BLaER1 treated with 17β-estradiol and CSF1 and Interleukin-3, amounts not matched to agents 10 nM and 100 nM (cell line): ENCODE measurements at regions not wholly inside any gene's neighbourhood (a gene's known extent, or its start where the extent isn't known, plus 50 kb on each side); places are given as distances from the start of the nearest gene placed in this dataset.

Source experiments
- H3K27ac ChIP-seq, 11 experiments: shearing (Covaris generic); formaldehyde crosslinking; 2 replicates each; pipeline ENCODE4 v1.8.1; 2022
- H3K27me3 ChIP-seq, 11 experiments: shearing (Covaris generic); formaldehyde crosslinking; 2 replicates each; pipeline ENCODE4 v1.8.1; 2022
- H3K36me3 ChIP-seq, 11 experiments: shearing (Covaris generic); formaldehyde crosslinking; 2 replicates each; pipeline ENCODE4 v1.8.1; 2022
- H3K4me1 ChIP-seq, 10 experiments: shearing (Covaris generic); formaldehyde crosslinking; 2 replicates each; pipeline ENCODE4 v1.8.1; 2022
- H3K4me2 ChIP-seq, 11 experiments: shearing (Covaris generic); formaldehyde crosslinking; 2 replicates each; pipeline ENCODE4 v1.8.1; 2022
- H3K4me3 ChIP-seq, 10 experiments: shearing (Covaris generic); formaldehyde crosslinking; 2 replicates each; pipeline ENCODE4 v1.8.1; 2022
- H3K9ac ChIP-seq, 11 experiments: shearing (Covaris generic); formaldehyde crosslinking; 2 replicates each; pipeline ENCODE4 v1.8.1; 2022
- H3K9me3 ChIP-seq, 11 experiments: shearing (Covaris generic); formaldehyde crosslinking; replicated peaks in 1 of 11; 2 replicates each; pipeline ENCODE4 v1.8.1; 2022
- H4K20me1 ChIP-seq, 11 experiments: shearing (Covaris generic); formaldehyde crosslinking; 2 replicates each; pipeline ENCODE4 v1.8.1; 2022
- Cebpa-rat ChIP-seq, 11 experiments: shearing (Covaris generic); IDR thresholded peaks; 2 replicates each; pipeline ENCODE4 v1.8.1; 2022

- no peak overlapping the region for H3K4me2 ChIP-seq
- H3K9me3 ChIP-seq: no peaks in the 10 kb centered on the region
- H3K27me3 ChIP-seq: no peaks in the 10 kb centered on the region
- no peaks in the 10 kb centered on the region for H4K20me1 ChIP-seq
- H3K4me1 ChIP-seq: no peaks in the 10 kb centered on the region
- no peak overlapping the region for H3K9ac ChIP-seq
- no peak for TF ChIP-seq Cebpa-rat (IDR thresholded peaks at IDR 0.05)
- no peaks in the 10 kb centered on the region for H3K36me3 ChIP-seq
- H3K4me3 ChIP-seq: no peak overlapping the region
- no peak overlapping the region for H3K27ac ChIP-seq
These were observed 227.2 kb downstream of the SPCS3 start for GRCh38 chr4:176546975-176547374.

- Histone ChIP-seq H3K27ac (no peak overlapping the region), H3K36me3 (no peaks in the 10 kb centered on the region), H3K4me2 (no peak overlapping the region), H3K27me3 (no peaks in the 10 kb centered on the region), H3K9ac (no peak overlapping the region), H3K4me3 (no peak overlapping the region), H3K4me1 (no peaks in the 10 kb centered on the region), H4K20me1 (no peaks in the 10 kb centered on the region), H3K9me3 (peaks cover 0 to 4% (median 0%) of the 10 kb centered on the region in 11 experiments; a peak in 1 of 22 replicates)
- no peak for TF ChIP-seq Cebpa-rat (IDR thresholded peaks at IDR 0.05)
These were observed 228.8 kb downstream of the SPCS3 start for GRCh38 chr4:176548571-176548970.

GRCh38 chr4:176549161-176549865, 229.5 kb downstream of the SPCS3 start:
- no peak overlapping the region for H3K27ac ChIP-seq

GRCh38 chr4:176558661-176559060, 234.1 kb downstream of the VEGFC start:
- H3K27me3 ChIP-seq: no peaks in the 10 kb centered on the region
- no peak overlapping the region for H3K4me3 ChIP-seq
- TF ChIP-seq Cebpa-rat (IDR thresholded peaks at IDR 0.05): no peak
- H3K4me2 ChIP-seq: no peak overlapping the region
- H3K9ac ChIP-seq: no peak overlapping the region
- H3K4me1 ChIP-seq: no peaks in the 10 kb centered on the region
- H3K27ac ChIP-seq: no peak overlapping the region
- no peaks in the 10 kb centered on the region for H3K9me3 ChIP-seq
- H4K20me1 ChIP-seq: no peaks in the 10 kb centered on the region
- no peaks in the 10 kb centered on the region for H3K36me3 ChIP-seq

More at GRCh38 chr4:176549161-176549865, 229.5 kb downstream of the SPCS3 start:
- no peaks in the 10 kb centered on the region for H3K27me3 ChIP-seq
- no peak overlapping the region for H3K4me3 ChIP-seq
- H3K4me1 ChIP-seq: no peaks in the 10 kb centered on the region
- no peaks in the 10 kb centered on the region for H3K36me3 ChIP-seq
- H3K4me2 ChIP-seq: no peak overlapping the region
- no peak for TF ChIP-seq Cebpa-rat (IDR thresholded peaks at IDR 0.05)
- no peaks in the 10 kb centered on the region for H4K20me1 ChIP-seq
- H3K9ac ChIP-seq: no peak overlapping the region
- H3K9me3 ChIP-seq: peaks cover 0 to 4% (median 0%) of the 10 kb centered on the region in 11 experiments; a peak in 1 of 22 replicates

GRCh38 chr4:176561368-176561767, 231.4 kb downstream of the VEGFC start:
- Histone ChIP-seq H3K27me3 (no peaks in the 10 kb centered on the region), H3K4me1 (no peaks in the 10 kb centered on the region), H3K9me3 (no peaks in the 10 kb centered on the region), H3K36me3 (no peaks in the 10 kb centered on the region), H3K9ac (no peak overlapping the region), H3K4me2 (no peak overlapping the region), H3K27ac (no peak overlapping the region), H4K20me1 (no peaks in the 10 kb centered on the region), H3K4me3 (no peak overlapping the region)
- no peak for TF ChIP-seq Cebpa-rat (IDR thresholded peaks at IDR 0.05)

- H4K20me1 ChIP-seq: no peaks in the 10 kb centered on the region
- no peaks in the 10 kb centered on the region for H3K36me3 ChIP-seq
- no peak for TF ChIP-seq Cebpa-rat (IDR thresholded peaks at IDR 0.05)
- H3K9ac ChIP-seq: no peak overlapping the region
- no peaks in the 10 kb centered on the region for H3K27me3 ChIP-seq
- H3K4me2 ChIP-seq: no peak overlapping the region
- no peak overlapping the region for H3K4me3 ChIP-seq
- no peak overlapping the region for H3K27ac ChIP-seq
- no peaks in the 10 kb centered on the region for H3K4me1 ChIP-seq
- H3K9me3 ChIP-seq: no peaks in the 10 kb centered on the region
These were observed 229.1 kb downstream of the VEGFC start for GRCh38 chr4:176563591-176563990.

- no peak for TF ChIP-seq Cebpa-rat (IDR thresholded peaks at IDR 0.05)
- Histone ChIP-seq H3K27me3 (no peaks in the 10 kb centered on the region), H3K27ac (no peak overlapping the region), H3K4me3 (no peak overlapping the region), H3K4me1 (no peaks in the 10 kb centered on the region), H3K36me3 (no peaks in the 10 kb centered on the region), H3K9ac (no peak overlapping the region), H4K20me1 (no peaks in the 10 kb centered on the region), H3K4me2 (no peak overlapping the region), H3K9me3 (no peaks in the 10 kb centered on the region)
These were observed 227.7 kb downstream of the VEGFC start for GRCh38 chr4:176565049-176565448.

- H3K4me1 ChIP-seq: no peaks in the 10 kb centered on the region
- no peaks in the 10 kb centered on the region for H3K9me3 ChIP-seq
- H3K27me3 ChIP-seq: no peaks in the 10 kb centered on the region
- no peak overlapping the region for H3K9ac ChIP-seq
- no peak overlapping the region for H3K4me3 ChIP-seq
- H3K36me3 ChIP-seq: no peaks in the 10 kb centered on the region
- no peak overlapping the region for H3K27ac ChIP-seq
- no peak for TF ChIP-seq Cebpa-rat (IDR thresholded peaks at IDR 0.05)
- H4K20me1 ChIP-seq: no peaks in the 10 kb centered on the region
- H3K4me2 ChIP-seq: no peak overlapping the region
These were observed 226.0 kb downstream of the VEGFC start for GRCh38 chr4:176566769-176567168.

- Histone ChIP-seq H3K4me3 (no peak overlapping the region), H3K4me2 (no peak overlapping the region), H3K27me3 (no peaks in the 10 kb centered on the region), H3K36me3 (no peaks in the 10 kb centered on the region), H3K4me1 (no peaks in the 10 kb centered on the region), H4K20me1 (no peaks in the 10 kb centered on the region), H3K9ac (no peak overlapping the region), H3K27ac (no peak overlapping the region), H3K9me3 (no peaks in the 10 kb centered on the region)
- TF ChIP-seq Cebpa-rat (IDR thresholded peaks at IDR 0.05): no peak
These were observed 224.5 kb downstream of the VEGFC start for GRCh38 chr4:176568238-176568637.

- Histone ChIP-seq H4K20me1 (no peaks in the 10 kb centered on the region), H3K36me3 (no peaks in the 10 kb centered on the region), H3K4me3 (no peak overlapping the region), H3K9me3 (no peaks in the 10 kb centered on the region), H3K9ac (no peak overlapping the region), H3K4me2 (no peak overlapping the region), H3K27ac (no peak overlapping the region), H3K4me1 (no peaks in the 10 kb centered on the region), H3K27me3 (no peaks in the 10 kb centered on the region)
- no peak for TF ChIP-seq Cebpa-rat (IDR thresholded peaks at IDR 0.05)
These were observed 223.4 kb downstream of the VEGFC start for GRCh38 chr4:176569301-176569700.
